GM18499 (cell line): ENCODE measurements at regions not wholly inside any gene's neighbourhood (a gene's known extent, or its start where the extent isn't known, plus 50 kb on each side); places are given as distances from the start of the nearest gene placed in this dataset.

Source experiments
- ATAC-seq: cut with Tn5 transposase; IDR thresholded peaks from one replicate; pipeline ENCODE4 v1.9.1; 2021; ENCODE audit warnings: moderate number of reproducible peaks; ENCODE audit not compliant: insufficient read depth, unreplicated experiment

- no peak for ATAC-seq
Observed at GRCh38 chr2:145043399-145043834, 523.5 kb upstream of the ZEB2 start.

- no peak for ATAC-seq
Observed at GRCh38 chr2:145041706-145042105, 521.8 kb upstream of the ZEB2 start.

GRCh38 chr2:145040433-145040832, 520.5 kb upstream of the ZEB2 start:
- no peak for ATAC-seq

GRCh38 chr2:145038041-145038525, 518.2 kb upstream of the ZEB2 start:
- ATAC-seq: no peak

GRCh38 chr2:145036421-145037011, 516.6 kb upstream of the ZEB2 start:
- ATAC-seq: no peak

- ATAC-seq: no peak
Observed at GRCh38 chr2:145034511-145034910, 514.6 kb upstream of the ZEB2 start.

GRCh38 chr2:145033438-145033837, 513.5 kb upstream of the ZEB2 start:
- ATAC-seq: no peak

- no peak for ATAC-seq
Observed at GRCh38 chr2:145032791-145033190, 512.9 kb upstream of the ZEB2 start.

- ATAC-seq: no peak
Observed at GRCh38 chr2:145029873-145030272, 510.0 kb upstream of the ZEB2 start.

GRCh38 chr2:145029081-145029480, 509.2 kb upstream of the ZEB2 start:
- no peak for ATAC-seq

GRCh38 chr2:145028101-145028920, 508.4 kb upstream of the ZEB2 start:
- no peak for ATAC-seq

- no peak for ATAC-seq
Observed at GRCh38 chr2:145026456-145027455, 506.8 kb upstream of the ZEB2 start.

- no peak for ATAC-seq
Observed at GRCh38 chr2:145025382-145025781, 505.5 kb upstream of the ZEB2 start.

- no peak for ATAC-seq
Observed at GRCh38 chr2:145023334-145023934, 503.5 kb upstream of the ZEB2 start.

GRCh38 chr2:145022666-145023333, 502.9 kb upstream of the ZEB2 start:
- no peak for ATAC-seq

- ATAC-seq: no peak
Observed at GRCh38 chr2:145021962-145022665, 502.2 kb upstream of the ZEB2 start.

GRCh38 chr2:145020694-145021093, 500.8 kb upstream of the ZEB2 start:
- ATAC-seq: no peak

- no peak for ATAC-seq
Observed at GRCh38 chr2:145020139-145020538, 500.2 kb upstream of the ZEB2 start.

- ATAC-seq: no peak
Observed at GRCh38 chr2:145018502-145018901, 498.6 kb upstream of the ZEB2 start.
